GM19240 (cell line): ENCODE measurements at regions not wholly inside any gene's neighbourhood (a gene's known extent, or its start where the extent isn't known, plus 50 kb on each side); places are given as distances from the start of the nearest gene placed in this dataset.

Experiments
- DNase-seq: peaks from one replicate; pipeline ENCODE4 v3.0.0; 2011; ENCODE audit warnings: low spot score; ENCODE audit not compliant: insufficient read length

GRCh38 chr1:58149271-58149812, 397.2 kb downstream of the OMA1 start:
- DNase-seq, result no peak

DNA sequence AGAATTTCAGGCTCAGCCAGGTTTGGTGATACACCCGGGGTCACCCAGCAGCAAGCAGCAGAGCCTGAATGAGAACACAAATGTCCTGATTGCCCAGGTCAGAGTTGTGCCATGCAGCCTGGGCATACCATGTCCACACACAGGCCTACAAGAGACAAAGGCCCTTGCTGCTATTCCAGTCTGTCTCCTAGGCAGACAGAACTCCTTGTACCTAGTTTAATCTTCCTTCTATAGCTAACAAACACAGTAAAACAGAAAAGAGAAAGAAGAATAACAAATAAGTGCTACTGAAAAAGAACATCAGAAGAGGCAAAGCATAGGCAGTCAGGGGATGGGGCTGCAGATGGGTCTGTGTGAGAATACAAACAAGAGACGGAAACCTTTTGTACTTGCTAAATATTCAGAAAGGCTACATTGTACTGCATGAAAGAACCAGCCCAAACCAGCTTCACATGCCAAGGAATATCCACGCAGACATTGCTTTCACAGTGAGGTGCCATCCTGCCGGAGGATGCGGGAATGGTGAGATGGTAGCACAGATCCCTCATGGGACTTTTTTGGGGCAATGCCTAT, 401.7 kb downstream of the OMA1 start:
- DNase-seq, result no peak

DNA sequence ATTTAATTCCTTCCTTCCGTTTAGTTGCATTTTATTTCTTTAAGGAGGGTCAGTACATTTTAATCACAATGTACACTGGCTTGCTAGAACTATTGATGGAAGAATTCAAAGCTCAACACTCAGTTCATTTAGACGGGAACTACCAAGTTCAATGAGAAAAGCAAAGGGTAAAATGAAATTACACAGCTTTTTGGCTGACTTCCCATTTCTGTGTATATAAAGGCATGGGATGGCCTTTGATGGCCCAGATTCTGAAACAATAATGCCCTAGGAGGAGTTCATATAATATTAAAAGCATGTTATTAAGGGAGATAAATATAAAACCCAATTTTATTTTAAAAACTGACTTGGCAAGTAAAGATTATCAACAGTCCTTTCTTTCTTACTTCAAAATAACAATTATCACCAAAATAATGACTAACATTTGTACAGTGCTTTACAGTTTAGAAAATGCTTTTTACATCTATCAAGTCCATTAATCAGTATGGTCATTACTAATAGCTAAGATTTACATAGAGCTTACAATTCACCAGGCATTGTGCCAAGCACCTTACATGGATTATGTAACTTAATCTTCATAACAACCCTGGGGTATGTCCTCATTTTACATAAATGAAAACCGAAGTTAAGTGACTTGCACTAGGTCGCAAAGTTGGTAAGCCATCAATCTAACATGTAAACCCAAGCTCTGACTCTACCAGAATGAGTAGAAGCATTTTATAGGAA, 402.4 kb downstream of the OMA1 start:
- no peak for DNase-seq

GRCh38 chr1:58136387-58136786, 410.1 kb downstream of the OMA1 start:
- DNase-seq, result no peak

DNA sequence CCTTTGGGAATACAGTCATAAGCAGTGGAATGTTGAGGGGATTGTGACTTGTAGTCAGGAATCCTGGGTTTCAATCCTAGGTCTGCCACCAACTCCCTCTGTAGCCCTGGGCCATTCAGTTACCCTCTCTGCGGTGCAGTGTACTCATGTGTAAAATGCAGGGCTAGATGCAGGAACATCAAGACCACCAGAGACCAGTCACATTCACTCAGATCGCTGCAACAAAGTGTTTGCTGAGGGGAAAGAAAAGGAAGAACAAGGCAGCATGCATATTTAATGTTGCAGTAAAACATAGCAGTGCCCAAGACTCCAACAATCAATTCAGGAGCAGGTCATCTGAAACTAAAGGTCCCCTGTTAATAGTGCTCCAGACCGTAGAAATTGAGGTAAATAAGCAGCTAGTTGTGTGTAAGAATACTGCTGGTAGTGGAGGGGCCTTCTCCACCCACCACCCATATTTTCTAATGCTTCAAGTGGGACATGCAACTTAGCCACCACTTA, 410.7 kb downstream of the OMA1 start:
- DNase-seq, result no peak

- no peak for DNase-seq
These were observed 413.0 kb downstream of the OMA1 start for GRCh38 chr1:58133562-58133961.

GRCh38 chr1:58123051-58123450, 423.5 kb downstream of the OMA1 start:
- no peak for DNase-seq

GRCh38 chr1:58119971-58120370, 426.6 kb downstream of the OMA1 start:
- no peak for DNase-seq

- no peak for DNase-seq
These were observed 430.2 kb downstream of the OMA1 start for GRCh38 chr1:58116284-58116683.

GRCh38 chr1:58109646-58110200, 436.8 kb downstream of the OMA1 start:
- no peak for DNase-seq

DNA sequence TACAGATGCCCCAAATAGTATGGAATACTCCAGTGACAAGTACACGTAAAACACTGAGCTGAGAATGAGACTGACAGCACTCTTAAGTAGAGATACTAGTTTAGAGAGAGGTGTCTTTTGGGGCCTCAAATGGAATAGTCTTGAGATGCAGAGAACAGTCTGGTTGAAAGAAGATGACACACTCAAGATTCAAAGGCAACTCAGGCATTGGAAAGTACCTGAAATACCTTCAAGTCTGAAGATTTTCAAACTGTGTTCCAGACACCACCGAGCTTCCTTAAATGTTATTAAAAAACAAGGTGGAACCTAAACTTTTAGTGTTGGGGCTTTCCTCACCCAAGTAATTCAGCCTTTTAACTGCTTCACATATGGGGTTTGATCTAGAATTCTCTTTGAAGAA, 437.7 kb downstream of the OMA1 start:
- no peak for DNase-seq

DNA sequence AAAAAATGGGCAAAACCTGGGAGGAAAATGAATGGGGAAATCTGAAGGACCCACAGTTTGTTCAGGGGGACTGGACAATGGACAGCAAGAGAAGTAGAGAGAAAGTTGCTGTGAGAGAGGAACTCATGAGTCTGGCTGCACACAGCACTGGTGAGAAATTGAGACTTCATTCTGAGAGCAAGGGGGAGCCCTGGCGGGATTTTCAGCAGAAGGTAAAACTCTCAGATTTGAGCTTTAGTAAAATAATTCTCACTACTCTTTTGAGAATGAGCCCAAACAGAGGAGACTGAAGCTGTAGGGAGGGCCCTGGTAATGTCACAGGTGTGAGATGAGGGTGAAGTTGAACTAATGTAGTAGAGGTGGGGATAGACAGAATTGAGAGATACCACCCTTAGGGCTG, 438.6 kb downstream of the OMA1 start:
- no peak for DNase-seq

GRCh38 chr1:58104960-58105359, 441.6 kb downstream of the OMA1 start:
- no peak for DNase-seq

- DNase-seq, result no peak
These were observed 449.8 kb downstream of the OMA1 start for GRCh38 chr1:58096714-58097113.

DNA sequence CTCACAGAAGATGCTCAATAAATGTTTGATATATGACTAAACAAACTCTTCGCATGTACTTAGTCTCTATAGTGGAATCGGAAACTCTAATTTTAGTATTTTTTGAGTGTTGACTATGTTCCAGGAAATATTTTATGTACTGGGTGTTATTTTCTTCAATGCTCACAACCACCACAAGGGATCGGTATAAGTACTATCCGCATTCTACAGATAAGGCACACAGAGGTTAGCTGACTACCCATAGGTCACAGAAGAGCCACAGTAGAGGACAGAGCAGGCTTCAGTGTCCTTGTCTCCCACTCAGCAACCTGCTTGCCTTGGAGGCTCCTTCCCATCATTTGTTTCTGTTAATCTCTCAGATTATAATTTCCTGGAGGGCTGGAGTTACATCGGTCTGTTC, 451.3 kb downstream of the OMA1 start:
- DNase-seq, result no peak

- DNase-seq, result no peak
These were observed 452.3 kb downstream of the OMA1 start for GRCh38 chr1:58094221-58094620.

DNA sequence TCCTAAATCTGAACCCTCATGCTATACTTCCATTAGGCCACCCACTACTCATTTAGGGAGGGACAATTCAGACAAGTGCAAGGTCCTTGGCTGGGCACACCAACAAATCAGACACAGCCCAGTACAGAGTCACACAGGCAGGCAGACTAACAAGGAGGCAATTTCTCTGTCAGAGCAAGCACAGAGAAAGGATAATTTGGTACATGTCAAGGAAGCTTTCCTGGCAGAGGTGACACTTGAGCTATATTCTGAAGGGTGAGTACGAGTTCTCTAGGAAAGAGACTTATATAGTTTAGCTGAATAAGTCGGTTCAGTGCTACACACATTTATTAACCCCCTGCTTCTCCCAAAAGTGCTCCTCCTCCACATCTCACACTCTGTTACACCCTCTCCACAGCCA, 455.9 kb downstream of the OMA1 start:
- no peak for DNase-seq

- no peak for DNase-seq
These were observed 456.5 kb downstream of the OMA1 start for GRCh38 chr1:58089898-58090534.

- DNase-seq, result no peak
These were observed 462.3 kb downstream of the OMA1 start for GRCh38 chr1:58084266-58084665.

DNA sequence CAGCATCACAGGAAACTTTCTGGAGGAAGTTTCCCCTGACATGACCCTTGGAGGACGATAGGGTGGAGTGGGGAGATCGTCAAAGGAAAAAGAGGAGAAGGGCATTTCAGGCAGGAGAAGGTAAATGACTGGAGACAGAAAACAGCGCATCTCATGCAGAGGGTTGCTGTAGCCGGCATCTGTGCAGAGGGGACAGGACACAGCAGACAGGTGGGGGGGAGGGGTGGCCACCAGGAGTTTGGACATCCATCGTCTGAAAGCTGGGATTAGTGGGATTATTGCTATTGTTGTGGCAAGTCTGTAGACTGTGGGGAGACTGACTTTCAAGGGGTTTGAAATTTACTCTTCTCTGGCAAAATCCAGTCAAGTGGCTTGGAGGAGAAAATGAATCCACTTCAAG, 463.9 kb downstream of the OMA1 start:
- no peak for DNase-seq

DNA sequence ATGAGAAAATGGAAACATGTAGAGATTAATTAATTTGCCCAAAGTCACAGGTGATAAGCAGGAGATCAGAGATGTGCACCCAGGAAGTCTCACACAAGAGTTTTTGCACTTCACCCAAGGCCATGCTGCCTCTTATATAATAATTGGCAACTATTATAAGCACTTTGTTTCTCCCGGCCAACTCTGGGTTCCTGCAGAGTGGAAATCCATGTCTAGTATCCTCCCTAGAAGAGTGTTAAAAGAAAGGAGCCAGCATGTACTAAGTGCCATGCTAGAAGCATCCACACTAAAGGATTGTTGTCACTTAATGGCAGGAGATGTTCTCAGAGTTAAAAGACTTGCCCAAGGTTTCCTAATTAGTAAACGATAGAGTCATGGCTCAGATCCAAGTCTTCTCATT, 470.3 kb downstream of the OMA1 start:
- no peak for DNase-seq

GRCh38 chr1:58075188-58075578, 471.3 kb downstream of the OMA1 start:
- no peak for DNase-seq
